Fibroblast of the aortic adventitia (primary cell): ENCODE measurements at regions not wholly inside any gene's neighbourhood (a gene's known extent, or its start where the extent isn't known, plus 50 kb on each side); places are given as distances from the start of the nearest gene placed in this dataset.
A peak's percentile ranks its signal among the peaks of the same experiment; 100 is the strongest.
"Not testable (repeated sequence)": the region's sequence is repeated elsewhere in the genome, so short reads cannot be mapped to it uniquely, and the experiment has no call there.

Source experiments
- DNase-seq: peaks from one replicate; pipeline ENCODE4 v3.0.0-alpha.2; 2010; ENCODE audit warnings: low read depth
- H3K4me3 ChIP-seq: 2 replicates; pipeline ENCODE4 v1.5.1; 2011; ENCODE audit warnings: low read depth, mild to moderate bottlenecking, control low read depth, low read length, moderate library complexity
- CTCF ChIP-seq: IDR thresholded peaks from 2 replicates; pipeline ENCODE4 v1.5.1; 2011; ENCODE audit warnings: mild to moderate bottlenecking, low read length, control low read depth, inconsistent platforms; ENCODE audit not compliant: insufficient read depth

- no peak for TF ChIP-seq CTCF
- no peak overlapping the region for H3K4me3 ChIP-seq
- no peak for DNase-seq
Measured at GRCh38 chr5:34555699-34556508, 100.2 kb upstream of the RAI14 start.

GRCh38 chr5:34556509-34556782 lies 99.7 kb upstream of the RAI14 start:
- TF ChIP-seq CTCF = no peak
- no peak for DNase-seq

GRCh38 chr5:34561581-34561980 lies 94.5 kb upstream of the RAI14 start:
- DNase-seq, H3K4me3 ChIP-seq: not testable (repeated sequence)

More at GRCh38 chr5:34556509-34556782, 99.7 kb upstream of the RAI14 start:
- H3K4me3 ChIP-seq = no peak overlapping the region

- H3K4me3 ChIP-seq = no peak overlapping the region
- DNase-seq = no peak
- no peak for TF ChIP-seq CTCF
Measured at GRCh38 chr5:34562791-34563190, 93.3 kb upstream of the RAI14 start.

- H3K4me3 ChIP-seq = no peak overlapping the region
- no peak for DNase-seq
- TF ChIP-seq CTCF = no peak
Measured at GRCh38 chr5:34563269-34563668, 92.9 kb upstream of the RAI14 start.

GRCh38 chr5:34563931-34564709 lies 92.0 kb upstream of the RAI14 start:
- H3K4me3 ChIP-seq = no peak overlapping the region
- DNase-seq = peak; percentile 61
- TF ChIP-seq CTCF = no peak

- no peak for TF ChIP-seq CTCF
- H3K4me3 ChIP-seq = no peak overlapping the region
- DNase-seq = no peak
Measured at GRCh38 chr5:34564710-34565235, 91.4 kb upstream of the RAI14 start.
